Vagina (tissue), 2 donors: ENCODE measurements at regions not wholly inside any gene's neighbourhood (a gene's known extent, or its start where the extent isn't known, plus 50 kb on each side); places are given as distances from the start of the nearest gene placed in this dataset.

Experiments used
- DNase-seq, 2 donors: peaks; one replicate each; pipeline ENCODE4 v3.0.0-alpha.2; 2017; ENCODE audit errors: extremely low spot score in 2 of 2
- H3K27ac ChIP-seq: fragments of 200-600 bp; sonication (generic); one replicate; pipeline ENCODE4 v1.5.1; 2019
- H3K27me3 ChIP-seq: fragments of 200-600 bp; sonication (generic); one replicate; pipeline ENCODE4 v1.5.1; 2019
- H3K36me3 ChIP-seq, 2 donors: fragments of 200-600 bp; sonication (generic); one replicate each; pipeline ENCODE4 v1.5.1; 2017 to 2019
- H3K4me1 ChIP-seq: fragments of 200-600 bp; sonication (generic); one replicate; pipeline ENCODE4 v1.5.1; 2019
- H3K4me3 ChIP-seq, 2 donors: fragments of 200-600 bp; sonication (generic); 1 replicate in 1 of 2; 2 replicates in 1 of 2; pipeline ENCODE4 v1.5.1; 2016 to 2019
- H3K9me3 ChIP-seq: fragments of 200-600 bp; sonication (generic); one replicate; pipeline ENCODE4 v1.5.1; 2019
- POLR2A ChIP-seq, 2 donors: fragments of 450-650 bp; IDR thresholded peaks; one replicate each; pipeline ENCODE4 v1.6.1; 2017; ENCODE audit warnings: antibody characterized with exemption in 2 of 2, mild to moderate bottlenecking in 2 of 2, moderate library complexity in 2 of 2
- POLR2AphosphoS5 ChIP-seq, 2 donors: sonication (generic); formaldehyde crosslinking; IDR thresholded peaks; one replicate each; pipeline ENCODE4 v1.9.0; 2017; ENCODE audit warnings: antibody characterized with exemption in 2 of 2, mild to moderate bottlenecking in 2 of 2, low read depth in 1 of 2; ENCODE audit not compliant: insufficient read depth in 1 of 2
- intact Hi-C: fragments of 100-400 bp; cut with DNase I; formaldehyde crosslinking; loops from one replicate; pipeline ENCODE4 v1.15.1; 2023
- TF ChIP-seq, protein P1 (sequence below), 3 experiments: fragments of 450-650 bp in 2 of 3; fragments of 200-600 bp in 1 of 3; sonication (generic) in 1 of 3; IDR thresholded peaks; one replicate each; pipeline ENCODE4 v1.5.1; 2017 to 2019; ENCODE audit warnings: antibody characterized with exemption in 3 of 3, mild to moderate bottlenecking in 2 of 3, moderate library complexity in 2 of 3

GRCh38 chr6:149234051-149234962, 83.2 kb upstream of the TAB2 start:
- Histone ChIP-seq H3K27ac (no peak overlapping the region), H3K36me3 (no peaks in the 10 kb centered on the region), H3K9me3 (no peaks in the 10 kb centered on the region), H3K27me3 (no peaks in the 10 kb centered on the region), H3K4me1 (peaks cover 29% of the 10 kb centered on the region), H3K4me3 (no peak overlapping the region)
- intact Hi-C loops, result no loop called here
- no peak for DNase-seq
- TF ChIP-seq, protein P1, sequence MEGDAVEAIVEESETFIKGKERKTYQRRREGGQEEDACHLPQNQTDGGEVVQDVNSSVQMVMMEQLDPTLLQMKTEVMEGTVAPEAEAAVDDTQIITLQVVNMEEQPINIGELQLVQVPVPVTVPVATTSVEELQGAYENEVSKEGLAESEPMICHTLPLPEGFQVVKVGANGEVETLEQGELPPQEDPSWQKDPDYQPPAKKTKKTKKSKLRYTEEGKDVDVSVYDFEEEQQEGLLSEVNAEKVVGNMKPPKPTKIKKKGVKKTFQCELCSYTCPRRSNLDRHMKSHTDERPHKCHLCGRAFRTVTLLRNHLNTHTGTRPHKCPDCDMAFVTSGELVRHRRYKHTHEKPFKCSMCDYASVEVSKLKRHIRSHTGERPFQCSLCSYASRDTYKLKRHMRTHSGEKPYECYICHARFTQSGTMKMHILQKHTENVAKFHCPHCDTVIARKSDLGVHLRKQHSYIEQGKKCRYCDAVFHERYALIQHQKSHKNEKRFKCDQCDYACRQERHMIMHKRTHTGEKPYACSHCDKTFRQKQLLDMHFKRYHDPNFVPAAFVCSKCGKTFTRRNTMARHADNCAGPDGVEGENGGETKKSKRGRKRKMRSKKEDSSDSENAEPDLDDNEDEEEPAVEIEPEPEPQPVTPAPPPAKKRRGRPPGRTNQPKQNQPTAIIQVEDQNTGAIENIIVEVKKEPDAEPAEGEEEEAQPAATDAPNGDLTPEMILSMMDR (IDR thresholded peaks at IDR 0.05), result no peak
- no peak for TF ChIP-seq POLR2A (IDR thresholded peaks at IDR 0.05)
- TF ChIP-seq POLR2AphosphoS5 (IDR thresholded peaks at IDR 0.05; ENCODE audit: insufficient read depth in 1 of 2, low read depth in 1 of 2), result no peak

DNA sequence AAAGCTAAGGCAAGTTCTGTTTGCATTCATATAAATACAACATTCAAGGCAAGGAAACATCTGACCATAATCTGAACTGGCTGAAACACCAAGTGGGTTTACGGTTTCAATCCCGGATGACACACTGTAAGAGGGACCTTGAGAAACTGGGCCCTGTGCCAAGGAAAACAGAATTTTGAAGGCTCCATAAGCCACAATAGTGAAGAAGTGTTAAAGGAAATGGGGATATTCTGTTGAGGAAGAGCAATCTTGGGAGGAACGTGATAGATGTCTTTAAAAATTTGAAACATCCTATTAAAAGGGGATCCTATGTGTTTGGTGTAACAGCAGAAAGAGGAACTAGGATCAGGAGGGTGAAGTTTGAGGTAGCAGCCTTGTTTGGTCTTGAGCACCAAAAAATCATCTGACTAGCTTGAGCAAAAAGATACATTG, 82.4 kb upstream of the TAB2 start:
- Histone ChIP-seq H3K27ac (no peak overlapping the region), H3K27me3 (no peaks in the 10 kb centered on the region), H3K9me3 (no peaks in the 10 kb centered on the region), H3K4me3 (no peak overlapping the region), H3K36me3 (no peaks in the 10 kb centered on the region), H3K4me1 (peaks cover 29% of the 10 kb centered on the region)
- TF ChIP-seq, protein P1 (IDR thresholded peaks at IDR 0.05), result no peak
- no peak for TF ChIP-seq POLR2AphosphoS5 (IDR thresholded peaks at IDR 0.05; ENCODE audit: insufficient read depth in 1 of 2, low read depth in 1 of 2)
- TF ChIP-seq POLR2A (IDR thresholded peaks at IDR 0.05), result no peak
- intact Hi-C loops, result no loop called here
- no peak for DNase-seq

DNA sequence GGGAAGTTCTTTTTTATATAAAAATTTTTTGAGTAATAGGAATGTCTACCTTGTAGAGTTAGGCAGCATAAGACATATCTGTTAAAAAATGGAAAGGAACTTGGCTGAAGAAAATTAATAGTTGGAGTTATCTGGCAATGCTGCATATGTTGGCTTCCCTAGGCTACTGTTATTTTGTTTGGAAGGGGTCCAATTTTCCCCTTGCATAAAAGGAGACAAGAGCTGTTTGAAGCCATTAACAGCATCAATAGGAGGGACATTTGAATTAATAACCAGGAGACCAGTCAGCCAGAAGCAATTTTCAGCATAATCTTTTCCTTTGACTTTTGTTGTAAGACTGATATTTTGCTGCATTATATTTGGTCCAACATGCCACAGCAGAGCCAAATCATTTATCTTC, 80.9 kb upstream of the TAB2 start:
- TF ChIP-seq POLR2A (IDR thresholded peaks at IDR 0.05) (no peak), POLR2AphosphoS5 (IDR thresholded peaks at IDR 0.05; ENCODE audit: insufficient read depth in 1 of 2, low read depth in 1 of 2) (no peak)
- TF ChIP-seq, protein P1 (IDR thresholded peaks at IDR 0.05), result no peak
- H3K4me3 ChIP-seq, result no peak overlapping the region
- no peaks in the 10 kb centered on the region for H3K27me3 ChIP-seq
- intact Hi-C loops, result no loop called here
- H3K4me1 ChIP-seq, result peaks cover 29% of the 10 kb centered on the region
- H3K36me3 ChIP-seq, result no peaks in the 10 kb centered on the region
- H3K9me3 ChIP-seq, result no peaks in the 10 kb centered on the region
- no peak overlapping the region for H3K27ac ChIP-seq
- DNase-seq, result no peak

GRCh38 chr6:149237464-149237863, 80.0 kb upstream of the TAB2 start:
- Histone ChIP-seq H3K27ac (no peak overlapping the region), H3K4me3 (no peak overlapping the region), H3K27me3 (no peaks in the 10 kb centered on the region), H3K9me3 (no peaks in the 10 kb centered on the region), H3K4me1 (peaks cover 22% of the 10 kb centered on the region), H3K36me3 (no peaks in the 10 kb centered on the region)
- intact Hi-C loops, result no loop called here
- no peak for DNase-seq
- TF ChIP-seq, protein P1 (IDR thresholded peaks at IDR 0.05), result no peak
- TF ChIP-seq POLR2AphosphoS5 (IDR thresholded peaks at IDR 0.05; ENCODE audit: insufficient read depth in 1 of 2, low read depth in 1 of 2) (no peak), POLR2A (IDR thresholded peaks at IDR 0.05) (no peak)

GRCh38 chr6:149239573-149240209, 77.8 kb upstream of the TAB2 start:
- no peak overlapping the region for H3K27ac ChIP-seq
- intact Hi-C loops, result no loop called here
- H3K4me3 ChIP-seq, result no peak overlapping the region
- no peaks in the 10 kb centered on the region for H3K9me3 ChIP-seq
- peaks cover 2% of the 10 kb centered on the region for H3K4me1 ChIP-seq
- no peaks in the 10 kb centered on the region for H3K27me3 ChIP-seq
- no peaks in the 10 kb centered on the region for H3K36me3 ChIP-seq
- DNase-seq, result no peak
- TF ChIP-seq, protein P1 (IDR thresholded peaks at IDR 0.05), result no peak
- TF ChIP-seq POLR2A (IDR thresholded peaks at IDR 0.05) (no peak), POLR2AphosphoS5 (IDR thresholded peaks at IDR 0.05; ENCODE audit: insufficient read depth in 1 of 2, low read depth in 1 of 2) (no peak)
